ENCODE measurements at regions not wholly inside any gene's neighbourhood (a gene's known extent, or its start where the extent isn't known, plus 50 kb on each side); places are given as distances from the start of the nearest gene placed in this dataset.

DNA sequence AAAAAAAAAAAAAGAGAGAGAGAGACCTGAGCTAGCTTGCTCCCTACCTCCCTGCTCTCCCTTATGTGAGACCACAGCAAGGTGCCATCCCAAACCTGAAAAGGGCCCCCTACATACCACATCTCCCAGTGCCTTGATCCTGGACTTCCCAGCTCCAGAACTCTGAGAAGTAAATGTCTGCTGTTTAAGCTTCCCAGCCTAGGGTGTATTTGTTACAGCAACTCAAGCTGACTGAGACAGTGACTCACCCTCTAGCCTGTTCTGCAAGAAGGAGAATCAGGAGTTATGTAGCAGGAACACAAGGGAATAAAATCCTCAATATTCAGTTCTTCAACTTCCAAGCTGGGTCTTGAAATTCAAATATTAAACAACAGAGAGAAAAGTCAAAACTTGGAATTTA, 52.1 kb upstream of the TMEM72 start:
- Histone ChIP-seq H3K4me1 (replicated peaks) (no peaks in the 10 kb centered on the region), H3K9me3 (no peaks in the 10 kb centered on the region), H3K36me3 (no peaks in the 10 kb centered on the region), H3K27ac (no peak overlapping the region), H3K4me3 (no peak overlapping the region), H3K27me3 (replicated peaks; ENCODE audit: insufficient read depth) (no peaks in the 10 kb centered on the region)
- DNase-seq (ENCODE audit: low spot score) = no peak
- intact Hi-C loops (cut with DNase I) = loop anchor here (5.0 to 10.0 kb wide), 2 partner anchors 184 to 1167 kb away; no protein-coding TSS in a partner anchor
- TF ChIP-seq POLR2AphosphoS5 (IDR thresholded peaks at IDR 0.05) = no peak

DNA sequence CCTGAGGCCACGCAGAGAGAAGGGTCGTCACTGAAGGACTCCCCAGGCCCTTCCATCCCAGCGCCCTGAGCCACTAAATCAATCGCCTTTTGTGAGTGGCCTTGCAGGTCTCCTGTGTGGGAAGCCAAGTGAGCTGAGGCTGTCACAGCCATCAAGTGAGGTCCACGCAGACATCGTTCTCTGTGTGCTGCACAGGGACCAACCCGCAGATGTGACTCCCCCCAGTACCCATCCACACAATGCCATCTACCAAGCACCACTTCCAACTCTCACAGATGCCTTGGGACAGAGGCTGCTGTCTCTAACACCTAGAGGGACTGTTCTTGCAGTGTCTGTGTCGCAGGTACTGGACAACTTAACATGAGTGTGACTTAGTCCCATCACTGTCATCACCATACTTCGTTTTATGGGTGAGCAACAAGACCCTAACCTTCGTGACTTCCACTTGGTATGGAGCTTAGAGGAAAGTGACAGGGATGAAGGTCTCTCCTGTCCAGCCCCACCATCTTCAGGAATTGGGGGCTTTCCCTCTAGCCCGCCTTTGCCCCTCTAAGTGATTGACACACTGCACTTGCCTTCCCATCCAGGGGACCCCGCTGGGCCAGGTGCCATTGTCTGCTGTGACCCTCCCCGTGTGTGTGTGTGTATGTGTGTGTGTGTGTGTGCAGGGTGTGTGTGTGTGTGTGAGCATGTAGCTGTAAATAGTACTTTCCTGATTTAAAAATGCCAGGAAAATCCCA, 51.4 kb upstream of the TMEM72 start:
- TF ChIP-seq POLR2A (IDR thresholded peaks at IDR 0.05) = no peak
- Histone ChIP-seq H3K4me1 (replicated peaks) (no peaks in the 10 kb centered on the region), H3K27me3 (replicated peaks; ENCODE audit: insufficient read depth) (no peaks in the 10 kb centered on the region), H3K27ac (no peak overlapping the region), H3K4me3 (no peak overlapping the region), H3K36me3 (no peaks in the 10 kb centered on the region), H3K9me3 (no peaks in the 10 kb centered on the region)
- WGBS = 89% methylated on average over 13 of the region's 13 CpGs
- intact Hi-C loops (cut with DNase I) = loop anchor here (5.0 to 10.0 kb wide), 3 partner anchors 185 to 1187 kb away; no protein-coding TSS in a partner anchor
- no peak for DNase-seq (ENCODE audit: low spot score)

DNA sequence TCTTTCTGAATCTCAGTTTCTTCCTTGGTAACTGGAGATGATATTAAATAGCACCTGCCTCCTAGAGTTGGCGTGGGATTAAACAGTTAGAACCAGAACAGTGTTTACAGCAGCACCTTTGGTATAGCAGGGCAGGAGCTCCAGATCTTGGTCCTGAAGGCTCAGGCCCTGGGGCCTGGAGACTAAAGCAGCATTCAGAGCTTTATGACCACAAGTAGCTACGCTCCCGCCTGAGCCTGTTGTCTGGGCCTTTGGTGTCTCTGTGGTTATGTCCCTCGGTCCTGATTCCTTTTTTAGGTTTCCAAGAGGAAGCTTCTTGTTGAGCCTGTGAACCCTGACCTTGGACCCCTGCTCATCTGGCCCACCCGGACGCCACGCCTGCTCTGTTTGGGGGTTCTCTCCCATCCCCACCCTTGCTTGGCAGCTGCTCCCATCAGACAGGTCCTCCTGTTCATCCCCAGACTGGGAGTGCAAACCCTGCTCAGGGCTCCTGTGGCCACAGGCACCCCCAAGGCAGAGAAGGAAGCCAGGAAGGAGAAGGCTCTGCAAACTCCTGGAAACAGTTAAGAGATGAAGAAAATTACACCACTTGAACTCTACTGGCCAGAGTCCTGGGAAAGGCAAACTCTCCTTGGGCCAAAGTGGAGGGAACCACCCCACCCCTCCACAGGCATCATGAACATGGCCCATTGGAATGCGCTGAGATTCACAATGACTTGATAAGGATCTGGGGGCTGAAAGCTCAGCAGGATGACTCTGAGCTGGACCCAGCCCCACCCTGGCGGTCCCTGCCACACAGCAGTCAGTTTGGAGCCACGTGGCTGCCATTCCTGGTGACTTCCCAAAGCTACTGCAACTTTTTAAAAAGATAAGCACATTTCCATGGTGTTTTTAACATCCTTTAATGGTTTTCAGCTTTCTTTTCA, 50.1 kb upstream of the TMEM72 start:
- Histone ChIP-seq H3K27ac (no peak overlapping the region), H3K9me3 (no peaks in the 10 kb centered on the region), H3K4me3 (no peak overlapping the region), H3K36me3 (no peaks in the 10 kb centered on the region), H3K27me3 (replicated peaks; ENCODE audit: insufficient read depth) (no peaks in the 10 kb centered on the region), H3K4me1 (replicated peaks) (no peaks in the 10 kb centered on the region)
- TF ChIP-seq, protein P1, sequence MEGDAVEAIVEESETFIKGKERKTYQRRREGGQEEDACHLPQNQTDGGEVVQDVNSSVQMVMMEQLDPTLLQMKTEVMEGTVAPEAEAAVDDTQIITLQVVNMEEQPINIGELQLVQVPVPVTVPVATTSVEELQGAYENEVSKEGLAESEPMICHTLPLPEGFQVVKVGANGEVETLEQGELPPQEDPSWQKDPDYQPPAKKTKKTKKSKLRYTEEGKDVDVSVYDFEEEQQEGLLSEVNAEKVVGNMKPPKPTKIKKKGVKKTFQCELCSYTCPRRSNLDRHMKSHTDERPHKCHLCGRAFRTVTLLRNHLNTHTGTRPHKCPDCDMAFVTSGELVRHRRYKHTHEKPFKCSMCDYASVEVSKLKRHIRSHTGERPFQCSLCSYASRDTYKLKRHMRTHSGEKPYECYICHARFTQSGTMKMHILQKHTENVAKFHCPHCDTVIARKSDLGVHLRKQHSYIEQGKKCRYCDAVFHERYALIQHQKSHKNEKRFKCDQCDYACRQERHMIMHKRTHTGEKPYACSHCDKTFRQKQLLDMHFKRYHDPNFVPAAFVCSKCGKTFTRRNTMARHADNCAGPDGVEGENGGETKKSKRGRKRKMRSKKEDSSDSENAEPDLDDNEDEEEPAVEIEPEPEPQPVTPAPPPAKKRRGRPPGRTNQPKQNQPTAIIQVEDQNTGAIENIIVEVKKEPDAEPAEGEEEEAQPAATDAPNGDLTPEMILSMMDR (IDR thresholded peaks at IDR 0.05) = no peak
- TF ChIP-seq POLR2AphosphoS5 (IDR thresholded peaks at IDR 0.05) (no peak), POLR2A (IDR thresholded peaks at IDR 0.05) (no peak)
- DNase-seq (ENCODE audit: low spot score) = no peak
- WGBS = 76% methylated on average over 10 of the region's 10 CpGs
- intact Hi-C loops (cut with DNase I) = loop anchor here (5.0 kb wide), 1 partner anchor 1189 kb away; no protein-coding TSS in a partner anchor

Small RNA genes in the stretch of these regions (small RNA-seq; reads per million reads assigned to genes)
- gene AL356157.2 = 0 reads per million in 2 donors

Measured in prostate gland (tissue), 2 donors.